NCI-H345 treated with DMSO at 0.1 percent for 48 hours (cell line): ENCODE measurements at regions not wholly inside any gene's neighbourhood (a gene's known extent, or its start where the extent isn't known, plus 50 kb on each side); places are given as distances from the start of the nearest gene placed in this dataset.

Experiments used
- DNase-seq: peaks from one replicate; lab custom pipeline; 2025; ENCODE audit not compliant: unreplicated experiment; lab: John Stamatoyannopoulos, UW

- DNase-seq, result no peak
These were observed 50.3 kb upstream of the SORBS2 start for GRCh38 chr4:185862340-185862739.

GRCh38 chr4:185863946-185864345 lies 52.0 kb upstream of the SORBS2 start:
- DNase-seq, result no peak

GRCh38 chr4:185865901-185866328 lies 53.9 kb upstream of the SORBS2 start:
- DNase-seq, result no peak

- DNase-seq, result no peak
These were observed 55.8 kb upstream of the SORBS2 start for GRCh38 chr4:185867770-185868169.

GRCh38 chr4:185868983-185869382 lies 57.0 kb upstream of the SORBS2 start:
- no peak for DNase-seq

- no peak for DNase-seq
These were observed 57.4 kb upstream of the SORBS2 start for GRCh38 chr4:185869427-185869826.

- no peak for DNase-seq
These were observed 58.4 kb upstream of the SORBS2 start for GRCh38 chr4:185870366-185870765.

GRCh38 chr4:185872747-185873380 lies 60.9 kb upstream of the SORBS2 start:
- DNase-seq, result no peak

GRCh38 chr4:185874516-185875230 lies 62.7 kb upstream of the SORBS2 start:
- no peak for DNase-seq

- no peak for DNase-seq
These were observed 63.4 kb upstream of the SORBS2 start for GRCh38 chr4:185875316-185875907.

- no peak for DNase-seq
These were observed 66.6 kb upstream of the SORBS2 start for GRCh38 chr4:185878633-185879032.

GRCh38 chr4:185879666-185880312 lies 67.8 kb upstream of the SORBS2 start:
- DNase-seq, result no peak

GRCh38 chr4:185880571-185880970 lies 68.6 kb upstream of the SORBS2 start:
- DNase-seq, result no peak

- DNase-seq, result no peak
These were observed 69.4 kb upstream of the SORBS2 start for GRCh38 chr4:185881430-185881829.

- no peak for DNase-seq
These were observed 71.6 kb upstream of the SORBS2 start for GRCh38 chr4:185883591-185883990.

GRCh38 chr4:185885075-185885474 lies 73.1 kb upstream of the SORBS2 start:
- DNase-seq, result no peak

- no peak for DNase-seq
These were observed 73.6 kb upstream of the SORBS2 start for GRCh38 chr4:185885604-185886003.

- no peak for DNase-seq
These were observed 75.0 kb upstream of the SORBS2 start for GRCh38 chr4:185886832-185887524.

- DNase-seq, result no peak
These were observed 76.7 kb upstream of the SORBS2 start for GRCh38 chr4:185888676-185889075.

GRCh38 chr4:185889585-185889984 lies 77.6 kb upstream of the SORBS2 start:
- DNase-seq, result no peak

- no peak for DNase-seq
These were observed 78.2 kb upstream of the SORBS2 start for GRCh38 chr4:185890196-185890595.
